Keratinocyte (primary cell): ENCODE measurements at regions not wholly inside any gene's neighbourhood (a gene's known extent, or its start where the extent isn't known, plus 50 kb on each side); places are given as distances from the start of the nearest gene placed in this dataset.

ENCODE experiments used
- DNase-seq: peaks from one replicate; pipeline ENCODE4 v3.0.0-alpha.2; 2011; ENCODE audit warnings: low read depth, missing footprints, low spot score
- FAIRE-seq: peaks from 2 replicates; lab custom pipeline; 2011; peaks lifted over from hg19 to GRCh38; lab: Jason Lieb, UNC
- H2AFZ ChIP-seq: 2 replicates; pipeline ENCODE4 v1.6.0; 2012; ENCODE audit warnings: low read length, control low read depth, inconsistent platforms; ENCODE audit not compliant: control insufficient read depth
- H3K27ac ChIP-seq: 2 replicates; pipeline ENCODE4 v1.5.1; 2011; ENCODE audit warnings: low read length; ENCODE audit not compliant: control insufficient read depth, insufficient read depth
- H3K27me3 ChIP-seq: 3 replicates; pipeline ENCODE4 v1.6.0; 2011; ENCODE audit warnings: low read length; ENCODE audit not compliant: control insufficient read depth, insufficient read depth; ENCODE audit errors: extremely low read depth
- H3K36me3 ChIP-seq, 2 experiments: 2 replicates in 1 of 2; 3 replicates in 1 of 2; pipeline ENCODE4 v1.5.1; 2011; ENCODE audit warnings: low read length in 2 of 2, mild to moderate bottlenecking in 1 of 2; ENCODE audit not compliant: control insufficient read depth in 2 of 2, insufficient read depth in 2 of 2; ENCODE audit errors: extremely low read depth in 1 of 2
- H3K4me1 ChIP-seq: 3 replicates; pipeline ENCODE4 v1.5.1; 2011; ENCODE audit warnings: low read length; ENCODE audit not compliant: control insufficient read depth, insufficient read depth; ENCODE audit errors: extremely low read depth
- H3K4me2 ChIP-seq: 3 replicates; pipeline ENCODE4 v1.6.0; 2011; ENCODE audit warnings: low read depth, low read length; ENCODE audit not compliant: control insufficient read depth, insufficient read depth; ENCODE audit errors: extremely low read depth
- H3K4me3 ChIP-seq, 3 experiments: fragments of 200-600 bp in 1 of 3; sonication (generic) in 1 of 3; 2 replicates in 2 of 3; 3 replicates in 1 of 3; pipeline ENCODE4 v1.5.1; 2011 to 2016; ENCODE audit warnings: low read length in 3 of 3, mild to moderate bottlenecking in 3 of 3, control low read depth in 2 of 3, inconsistent platforms in 1 of 3, low read depth in 1 of 3, mixed read lengths in 1 of 3, mixed run types in 1 of 3, moderate library complexity in 1 of 3; ENCODE audit not compliant: control insufficient read depth in 2 of 3, insufficient read depth in 2 of 3; ENCODE audit errors: extremely low read depth in 1 of 3
- H3K79me2 ChIP-seq: 2 replicates; pipeline ENCODE4 v1.6.0; 2012; ENCODE audit warnings: low read length; ENCODE audit not compliant: control insufficient read depth, insufficient read depth
- H3K9ac ChIP-seq: 3 replicates; pipeline ENCODE4 v1.6.0; 2011; ENCODE audit warnings: low read length; ENCODE audit not compliant: control insufficient read depth, insufficient read depth; ENCODE audit errors: extremely low read depth
- H3K9me1 ChIP-seq: 3 replicates; pipeline ENCODE4 v1.6.0; 2011; ENCODE audit warnings: low read length; ENCODE audit not compliant: control insufficient read depth, insufficient read depth; ENCODE audit errors: extremely low read depth
- H3K9me3 ChIP-seq: 2 replicates; pipeline ENCODE4 v1.5.1; 2012; ENCODE audit warnings: low read depth, low read length; ENCODE audit not compliant: control insufficient read depth
- H4K20me1 ChIP-seq: 3 replicates; pipeline ENCODE4 v1.6.0; 2011; ENCODE audit warnings: low read length; ENCODE audit not compliant: control insufficient read depth, insufficient read depth; ENCODE audit errors: extremely low read depth
- EZH2 ChIP-seq: IDR thresholded peaks from one replicate; pipeline ENCODE4 v1.6.1; 2012; ENCODE audit warnings: inconsistent platforms, mild to moderate bottlenecking, low read length, moderate library complexity
- dilution Hi-C: fragments of 300-500 bp; cut with MboI; formaldehyde crosslinking; loops from one replicate; pipeline ENCODE4 v1.7.0; 2020; ENCODE audit warnings: low sequenced_read_pairs; ENCODE audit not compliant: extremely low pct_ligation_motif_present
- TF ChIP-seq, protein P1 (sequence below), 3 experiments: IDR thresholded peaks in 1 of 3; conservative IDR thresholded peaks in 1 of 3; optimal IDR thresholded peaks in 1 of 3; 2 replicates in 2 of 3; 3 replicates in 1 of 3; pipeline versions ENCODE3 to v1.5.1; 2011; ENCODE audit warnings: low read length in 3 of 3, mild to moderate bottlenecking in 3 of 3, moderate library complexity in 2 of 3, control low read depth in 1 of 3, inconsistent platforms in 1 of 3; ENCODE audit not compliant: insufficient read depth in 2 of 3; ENCODE audit errors: extremely low read depth in 1 of 3

GRCh38 chr1:173302890-173303829, 96.0 kb upstream of the TNFSF4 start:
- Histone ChIP-seq H4K20me1 (no peaks in the 10 kb centered on the region), H3K79me2 (no peaks in the 10 kb centered on the region), H2AFZ (no peak overlapping the region), H3K27ac (no peak overlapping the region), H3K27me3 (no peaks in the 10 kb centered on the region), H3K4me3 (no peak overlapping the region), H3K4me1 (no peaks in the 10 kb centered on the region), H3K9me1 (no peaks in the 10 kb centered on the region), H3K9ac (no peak overlapping the region), H3K36me3 (no peaks in the 10 kb centered on the region), H3K4me2 (no peak overlapping the region), H3K9me3 (no peaks in the 10 kb centered on the region)
- no peak for TF ChIP-seq EZH2
- TF ChIP-seq, protein P1, sequence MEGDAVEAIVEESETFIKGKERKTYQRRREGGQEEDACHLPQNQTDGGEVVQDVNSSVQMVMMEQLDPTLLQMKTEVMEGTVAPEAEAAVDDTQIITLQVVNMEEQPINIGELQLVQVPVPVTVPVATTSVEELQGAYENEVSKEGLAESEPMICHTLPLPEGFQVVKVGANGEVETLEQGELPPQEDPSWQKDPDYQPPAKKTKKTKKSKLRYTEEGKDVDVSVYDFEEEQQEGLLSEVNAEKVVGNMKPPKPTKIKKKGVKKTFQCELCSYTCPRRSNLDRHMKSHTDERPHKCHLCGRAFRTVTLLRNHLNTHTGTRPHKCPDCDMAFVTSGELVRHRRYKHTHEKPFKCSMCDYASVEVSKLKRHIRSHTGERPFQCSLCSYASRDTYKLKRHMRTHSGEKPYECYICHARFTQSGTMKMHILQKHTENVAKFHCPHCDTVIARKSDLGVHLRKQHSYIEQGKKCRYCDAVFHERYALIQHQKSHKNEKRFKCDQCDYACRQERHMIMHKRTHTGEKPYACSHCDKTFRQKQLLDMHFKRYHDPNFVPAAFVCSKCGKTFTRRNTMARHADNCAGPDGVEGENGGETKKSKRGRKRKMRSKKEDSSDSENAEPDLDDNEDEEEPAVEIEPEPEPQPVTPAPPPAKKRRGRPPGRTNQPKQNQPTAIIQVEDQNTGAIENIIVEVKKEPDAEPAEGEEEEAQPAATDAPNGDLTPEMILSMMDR (optimal IDR thresholded peaks at IDR 0.05 in 1 of 3, IDR thresholded peaks at IDR 0.05 in 1 of 3, conservative IDR thresholded peaks at IDR 0.05 in 1 of 3; ENCODE audit: extremely low read depth in 1 of 3, insufficient read depth in 2 of 3, low read length in 3 of 3), result no peak
- FAIRE-seq (no peak), DNase-seq (no peak)
- dilution Hi-C loops, result no loop called here

DNA sequence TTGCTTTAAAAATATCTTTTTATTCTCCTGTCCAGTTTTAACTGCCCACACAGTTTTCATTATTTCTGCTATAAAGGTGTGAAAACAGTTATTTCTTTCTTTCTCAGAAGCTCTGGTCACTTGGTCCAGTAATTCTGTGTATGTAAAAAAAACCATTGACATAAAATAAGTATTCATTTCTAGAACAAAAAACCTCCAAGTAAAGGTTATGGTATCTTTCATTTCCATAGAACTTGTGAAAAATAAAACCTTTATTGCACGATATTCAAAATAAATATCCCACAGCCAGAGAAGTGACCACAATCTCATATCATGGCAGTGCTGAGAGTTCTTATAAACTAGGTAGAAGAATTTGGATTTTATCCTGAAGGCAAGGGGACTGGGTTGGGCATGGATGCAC, 96.9 kb upstream of the TNFSF4 start:
- Histone ChIP-seq H3K27me3 (no peaks in the 10 kb centered on the region), H2AFZ (no peak overlapping the region), H3K9me3 (no peaks in the 10 kb centered on the region), H3K27ac (no peak overlapping the region), H3K4me3 (no peak overlapping the region), H3K4me1 (no peaks in the 10 kb centered on the region), H3K4me2 (no peak overlapping the region), H4K20me1 (no peaks in the 10 kb centered on the region), H3K9ac (no peak overlapping the region), H3K36me3 (no peaks in the 10 kb centered on the region), H3K9me1 (no peaks in the 10 kb centered on the region), H3K79me2 (no peaks in the 10 kb centered on the region)
- TF ChIP-seq, protein P1 (optimal IDR thresholded peaks at IDR 0.05 in 1 of 3, IDR thresholded peaks at IDR 0.05 in 1 of 3, conservative IDR thresholded peaks at IDR 0.05 in 1 of 3; ENCODE audit: extremely low read depth in 1 of 3, insufficient read depth in 2 of 3, low read length in 3 of 3), result no peak
- no peak for TF ChIP-seq EZH2
- FAIRE-seq (no peak), DNase-seq (no peak)
- dilution Hi-C loops, result no loop called here
